WTC11 (cell line): ENCODE measurements at regions not wholly inside any gene's neighbourhood (a gene's known extent, or its start where the extent isn't known, plus 50 kb on each side); places are given as distances from the start of the nearest gene placed in this dataset.

Experiments used
- ETV6 ChIP-seq: sonication (generic); formaldehyde crosslinking; IDR thresholded peaks from 2 replicates; pipeline ENCODE4 v1.8.1; 2022; ENCODE audit warnings: mild to moderate bottlenecking, missing genetic modification reagents
- NFYB ChIP-seq: sonication (generic); formaldehyde crosslinking; conservative IDR thresholded peaks from 2 replicates; pipeline ENCODE4 v1.8.0; 2022; ENCODE audit warnings: low read depth, missing genetic modification reagents
- NR2C2 ChIP-seq: sonication (generic); formaldehyde crosslinking; IDR thresholded peaks from 2 replicates; pipeline ENCODE4 v1.8.0; 2022; ENCODE audit warnings: mild to moderate bottlenecking, missing genetic modification reagents
- NR3C1 ChIP-seq: sonication (generic); formaldehyde crosslinking; conservative IDR thresholded peaks from 2 replicates; pipeline ENCODE4 v1.8.1; 2023; ENCODE audit warnings: low read depth, mild to moderate bottlenecking, missing genetic modification reagents
- SOX15 ChIP-seq: fragments of 250-450 bp; sonication (Bioruptor Pico); IDR thresholded peaks from 2 replicates; pipeline ENCODE4 v1.9.0; 2021; ENCODE audit warnings: mild to moderate bottlenecking
- ZNF121 ChIP-seq: sonication (generic); formaldehyde crosslinking; IDR thresholded peaks from 2 replicates; pipeline ENCODE4 v1.8.0; 2023; ENCODE audit warnings: missing genetic modification reagents
- TF ChIP-seq, protein P1 (sequence below): fragments of 200-600 bp; IDR thresholded peaks from 2 replicates; pipeline ENCODE4 v1.8.0; 2022; ENCODE audit warnings: antibody characterized with exemption

DNA sequence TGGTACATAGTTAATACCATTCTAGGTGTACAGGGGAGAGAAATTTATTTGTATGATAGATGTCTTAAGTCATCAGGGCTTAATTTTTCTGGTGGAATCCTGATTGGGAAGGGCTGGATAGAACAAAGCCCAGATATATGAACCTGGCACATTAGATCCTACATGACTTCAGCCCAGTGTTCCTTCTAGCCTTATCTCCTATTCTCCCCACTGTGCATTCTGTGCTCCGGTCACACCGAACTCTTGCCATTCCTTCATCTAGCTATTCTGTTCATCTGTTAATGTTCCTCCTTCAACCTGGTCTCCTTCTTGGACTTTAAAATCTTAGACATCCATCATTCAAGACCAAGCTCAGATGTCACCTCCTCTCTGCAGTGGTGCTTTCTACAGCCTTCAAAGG lies 68.9 kb upstream of the EED start:
- TF ChIP-seq NR3C1 (CRISPR knock-in tag) (no peak), SOX15 (CRISPR knock-in tag) (no peak), NR2C2 (CRISPR knock-in tag) (no peak), ETV6 (no peak), ZNF121 (CRISPR knock-in tag) (no peak), NFYB (no peak)
- TF ChIP-seq, protein P1, sequence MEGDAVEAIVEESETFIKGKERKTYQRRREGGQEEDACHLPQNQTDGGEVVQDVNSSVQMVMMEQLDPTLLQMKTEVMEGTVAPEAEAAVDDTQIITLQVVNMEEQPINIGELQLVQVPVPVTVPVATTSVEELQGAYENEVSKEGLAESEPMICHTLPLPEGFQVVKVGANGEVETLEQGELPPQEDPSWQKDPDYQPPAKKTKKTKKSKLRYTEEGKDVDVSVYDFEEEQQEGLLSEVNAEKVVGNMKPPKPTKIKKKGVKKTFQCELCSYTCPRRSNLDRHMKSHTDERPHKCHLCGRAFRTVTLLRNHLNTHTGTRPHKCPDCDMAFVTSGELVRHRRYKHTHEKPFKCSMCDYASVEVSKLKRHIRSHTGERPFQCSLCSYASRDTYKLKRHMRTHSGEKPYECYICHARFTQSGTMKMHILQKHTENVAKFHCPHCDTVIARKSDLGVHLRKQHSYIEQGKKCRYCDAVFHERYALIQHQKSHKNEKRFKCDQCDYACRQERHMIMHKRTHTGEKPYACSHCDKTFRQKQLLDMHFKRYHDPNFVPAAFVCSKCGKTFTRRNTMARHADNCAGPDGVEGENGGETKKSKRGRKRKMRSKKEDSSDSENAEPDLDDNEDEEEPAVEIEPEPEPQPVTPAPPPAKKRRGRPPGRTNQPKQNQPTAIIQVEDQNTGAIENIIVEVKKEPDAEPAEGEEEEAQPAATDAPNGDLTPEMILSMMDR = no peak
